ENCODE measurements at regions not wholly inside any gene's neighbourhood (a gene's known extent, or its start where the extent isn't known, plus 50 kb on each side); places are given as distances from the start of the nearest gene placed in this dataset.

DNA sequence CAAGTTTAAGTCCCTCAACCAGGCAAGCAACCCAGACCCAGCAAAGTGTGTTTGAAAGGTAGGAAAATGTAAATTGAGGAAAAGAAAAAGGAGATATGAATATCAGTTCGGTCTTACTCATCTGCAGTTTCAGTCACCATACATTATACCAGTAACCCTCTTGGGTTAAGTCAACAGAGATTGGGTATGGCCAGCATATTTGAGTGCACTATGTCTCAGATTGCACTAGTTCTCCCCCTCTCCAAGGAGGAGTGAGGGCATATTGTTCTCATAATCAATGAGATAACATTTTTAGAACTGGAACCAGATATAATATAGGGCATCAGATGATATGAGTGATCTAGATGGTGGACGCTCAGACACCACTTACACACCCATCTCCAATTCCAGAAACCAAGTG, 141.5 kb downstream of the COPS8 start:
- no peaks in the 10 kb centered on the region for H3K9me3 Mint-ChIP-seq (ENCODE audit: unreplicated experiment)
- no peak overlapping the region for H3K4me3 Mint-ChIP-seq (ENCODE audit: unreplicated experiment)
- H3K27ac Mint-ChIP-seq (ENCODE audit: unreplicated experiment), result no peak overlapping the region
- H3K4me1 Mint-ChIP-seq (ENCODE audit: low read depth, unreplicated experiment), result no peaks in the 10 kb centered on the region
- H3K36me3 Mint-ChIP-seq (ENCODE audit: unreplicated experiment), result peaks cover under 1% of the 10 kb centered on the region
- DNase-seq, result no peak
- no peaks in the 10 kb centered on the region for H3K27me3 Mint-ChIP-seq (ENCODE audit: unreplicated experiment)
- TF ChIP-seq CTCF (IDR thresholded peaks at IDR 0.05; ENCODE audit: partially characterized antibody, unreplicated experiment), result no peak

GRCh38 chr2:237227592-237228280, 142.0 kb downstream of the COPS8 start:
- Mint-ChIP-seq H3K4me1 (ENCODE audit: low read depth, unreplicated experiment) (no peaks in the 10 kb centered on the region), H3K4me3 (ENCODE audit: unreplicated experiment) (no peak overlapping the region), H3K36me3 (ENCODE audit: unreplicated experiment) (peaks cover 4% of the 10 kb centered on the region), H3K27ac (ENCODE audit: unreplicated experiment) (no peak overlapping the region), H3K27me3 (ENCODE audit: unreplicated experiment) (peaks cover 2% of the 10 kb centered on the region), H3K9me3 (ENCODE audit: unreplicated experiment) (no peaks in the 10 kb centered on the region)
- no peak for DNase-seq
- no peak for TF ChIP-seq CTCF (IDR thresholded peaks at IDR 0.05; ENCODE audit: partially characterized antibody, unreplicated experiment)

GRCh38 chr2:237228281-237228625, 142.6 kb downstream of the COPS8 start:
- TF ChIP-seq CTCF (IDR thresholded peaks at IDR 0.05; ENCODE audit: partially characterized antibody, unreplicated experiment), result no peak
- peaks cover 2% of the 10 kb centered on the region for H3K27me3 Mint-ChIP-seq (ENCODE audit: unreplicated experiment)
- peaks cover 4% of the 10 kb centered on the region for H3K36me3 Mint-ChIP-seq (ENCODE audit: unreplicated experiment)
- no peaks in the 10 kb centered on the region for H3K9me3 Mint-ChIP-seq (ENCODE audit: unreplicated experiment)
- no peaks in the 10 kb centered on the region for H3K4me1 Mint-ChIP-seq (ENCODE audit: low read depth, unreplicated experiment)
- no peak for DNase-seq
- H3K4me3 Mint-ChIP-seq (ENCODE audit: unreplicated experiment), result no peak overlapping the region
- H3K27ac Mint-ChIP-seq (ENCODE audit: unreplicated experiment), result no peak overlapping the region

- peaks cover 4% of the 10 kb centered on the region for H3K36me3 Mint-ChIP-seq (ENCODE audit: unreplicated experiment)
- DNase-seq, result no peak
- no peak overlapping the region for H3K4me3 Mint-ChIP-seq (ENCODE audit: unreplicated experiment)
Measured at GRCh38 chr2:237229905-237230304, 144.2 kb downstream of the COPS8 start.

More at GRCh38 chr2:237229905-237230304, 144.2 kb downstream of the COPS8 start:
- no peaks in the 10 kb centered on the region for H3K9me3 Mint-ChIP-seq (ENCODE audit: unreplicated experiment)
- TF ChIP-seq CTCF (IDR thresholded peaks at IDR 0.05; ENCODE audit: partially characterized antibody, unreplicated experiment), result no peak
- H3K27me3 Mint-ChIP-seq (ENCODE audit: unreplicated experiment), result peaks cover 2% of the 10 kb centered on the region
- no peaks in the 10 kb centered on the region for H3K4me1 Mint-ChIP-seq (ENCODE audit: low read depth, unreplicated experiment)
- H3K27ac Mint-ChIP-seq (ENCODE audit: unreplicated experiment), result no peak overlapping the region

Data from glutamatergic neuron (in vitro differentiated cells).